ENCODE measurements at regions not wholly inside any gene's neighbourhood (a gene's known extent, or its start where the extent isn't known, plus 50 kb on each side); places are given as distances from the start of the nearest gene placed in this dataset.

GRCh38 chr12:77724367-77724957 lies 106.2 kb upstream of the NAV3 start:
- peak; percentile 44 for DNase-seq (ENCODE audit: extremely low read depth, low read depth, low spot score)

GRCh38 chr12:77723308-77723707 lies 107.4 kb upstream of the NAV3 start:
- no peak for DNase-seq (ENCODE audit: extremely low read depth, low read depth, low spot score)

GRCh38 chr12:77722536-77722935 lies 108.2 kb upstream of the NAV3 start:
- DNase-seq (ENCODE audit: extremely low read depth, low read depth, low spot score): no peak

- no peak for DNase-seq (ENCODE audit: extremely low read depth, low read depth, low spot score)
These were observed 110.4 kb upstream of the NAV3 start for GRCh38 chr12:77720258-77720657.

GRCh38 chr12:77710209-77710608 lies 120.5 kb upstream of the NAV3 start:
- DNase-seq (ENCODE audit: extremely low read depth, low read depth, low spot score): no peak

- no peak for DNase-seq (ENCODE audit: extremely low read depth, low read depth, low spot score)
These were observed 133.6 kb upstream of the NAV3 start for GRCh38 chr12:77697126-77697525.

- DNase-seq (ENCODE audit: extremely low read depth, low read depth, low spot score): no peak
These were observed 134.5 kb upstream of the NAV3 start for GRCh38 chr12:77696183-77696582.

- no peak for DNase-seq (ENCODE audit: extremely low read depth, low read depth, low spot score)
These were observed 141.1 kb upstream of the NAV3 start for GRCh38 chr12:77689510-77690086.

- DNase-seq (ENCODE audit: extremely low read depth, low read depth, low spot score): no peak
These were observed 143.4 kb upstream of the NAV3 start for GRCh38 chr12:77687321-77687720.

GRCh38 chr12:77686760-77687159 lies 143.9 kb upstream of the NAV3 start:
- DNase-seq (ENCODE audit: extremely low read depth, low read depth, low spot score): no peak

- DNase-seq (ENCODE audit: extremely low read depth, low read depth, low spot score): no peak
These were observed 144.8 kb upstream of the NAV3 start for GRCh38 chr12:77685901-77686300.

GRCh38 chr12:77685112-77685511 lies 145.6 kb upstream of the NAV3 start:
- peak; percentile 65 for DNase-seq (ENCODE audit: extremely low read depth, low read depth, low spot score)

- no peak for DNase-seq (ENCODE audit: extremely low read depth, low read depth, low spot score)
These were observed 148.2 kb upstream of the NAV3 start for GRCh38 chr12:77682488-77682887.

GRCh38 chr12:77681726-77682125 lies 149.0 kb upstream of the NAV3 start:
- DNase-seq (ENCODE audit: extremely low read depth, low read depth, low spot score): no peak

GRCh38 chr12:77679686-77680085 lies 151.0 kb upstream of the NAV3 start:
- DNase-seq (ENCODE audit: extremely low read depth, low read depth, low spot score): no peak

- DNase-seq (ENCODE audit: extremely low read depth, low read depth, low spot score): no peak
These were observed 152.1 kb upstream of the NAV3 start for GRCh38 chr12:77678621-77679020.

GRCh38 chr12:77667101-77667500 lies 163.6 kb upstream of the NAV3 start:
- no peak for DNase-seq (ENCODE audit: extremely low read depth, low read depth, low spot score)

GRCh38 chr12:77648716-77649115 lies 182.0 kb upstream of the NAV3 start:
- DNase-seq (ENCODE audit: extremely low read depth, low read depth, low spot score): no peak

- no peak for DNase-seq (ENCODE audit: extremely low read depth, low read depth, low spot score)
These were observed 184.6 kb upstream of the NAV3 start for GRCh38 chr12:77645966-77646598.

GRCh38 chr12:77644915-77645605 lies 185.6 kb upstream of the NAV3 start:
- DNase-seq (ENCODE audit: extremely low read depth, low read depth, low spot score): no peak

GRCh38 chr12:77642246-77642645 lies 188.4 kb upstream of the NAV3 start:
- no peak for DNase-seq (ENCODE audit: extremely low read depth, low read depth, low spot score)

- DNase-seq (ENCODE audit: extremely low read depth, low read depth, low spot score): no peak
These were observed 190.3 kb upstream of the NAV3 start for GRCh38 chr12:77640356-77640755.

Measured in glomerular endothelial cell (primary cell).